A549 (cell line): ENCODE measurements at regions not wholly inside any gene's neighbourhood (a gene's known extent, or its start where the extent isn't known, plus 50 kb on each side); places are given as distances from the start of the nearest gene placed in this dataset.
"Not testable (repeated sequence)": the region's sequence is repeated elsewhere in the genome, so short reads cannot be mapped to it uniquely, and the experiment has no call there.

ENCODE experiments used
- ATAC-seq, 2 experiments: fragments of 200-7000 bp in 1 of 2; fragments of >200 bp in 1 of 2; cut with Nextera tagmentation in 1 of 2; cut with Tn5 transposase in 1 of 2; 3 replicates each; pipeline versions ENCODE4 v1.8.0 to v1.9.1; 2018 to 2020; ENCODE audit warnings: mild to moderate bottlenecking in 1 of 2, moderate library complexity in 1 of 2
- CTCF ChIA-PET: fragments of 300-600 bp; sonication (Branson Sonifier 250); formaldehyde crosslinking; extraction: SDS; loops from one replicate; lab custom pipeline; 2021; ENCODE audit warnings: antibody characterized with exemption, inconsistent platforms; lab: Yijun Ruan, JAX
- POLR2A ChIA-PET: fragments of 350-600 bp; formaldehyde crosslinking; extraction: SDS; loops from one replicate; lab custom pipeline; 2021; ENCODE audit warnings: antibody characterized with exemption, inconsistent platforms; lab: Yijun Ruan, JAX
- DNase-seq, 2 experiments: peaks; one replicate each; pipeline versions ENCODE4 v3.0.0 to v3.0.0-alpha.2; 2011 to 2016; ENCODE audit warnings: low read depth in 1 of 2, low spot score in 1 of 2
- FAIRE-seq: peaks from 2 replicates; lab custom pipeline; 2011; peaks lifted over from hg19 to GRCh38; lab: Jason Lieb, UNC
- H3K27ac ChIP-seq, 2 experiments: fragments of >200 bp; sonication (Bioruptor Twin); formaldehyde crosslinking; 3 replicates each; pipeline ENCODE4 v1.5.1; 2016 to 2017
- H3K4me1 ChIP-seq: fragments of >200 bp; sonication (Bioruptor Twin); formaldehyde crosslinking; 3 replicates; pipeline ENCODE4 v1.6.1; 2016
- H3K4me2 ChIP-seq: fragments of >200 bp; sonication (Bioruptor Twin); formaldehyde crosslinking; 3 replicates; pipeline ENCODE4 v1.6.1; 2016
- H3K4me3 ChIP-seq: fragments of >200 bp; sonication (Bioruptor Twin); formaldehyde crosslinking; 3 replicates; pipeline ENCODE4 v1.5.1; 2016
- H3K9me3 ChIP-seq: fragments of >200 bp; sonication (Bioruptor Twin); formaldehyde crosslinking; 3 replicates; pipeline ENCODE4 v1.6.1; 2016
- CTCF ChIP-seq: fragments of >200 bp; sonication (Bioruptor Twin); formaldehyde crosslinking; IDR thresholded peaks from 3 replicates; pipeline ENCODE4 v1.5.1; 2016
- RAD21 ChIP-seq, 2 experiments: fragments of >200 bp in 1 of 2; sonication (Bioruptor Twin) in 1 of 2; formaldehyde crosslinking in 1 of 2; IDR thresholded peaks in 1 of 2; conservative IDR thresholded peaks in 1 of 2; 2 replicates in 1 of 2; 3 replicates in 1 of 2; pipeline ENCODE4 v1.6.1; 2012 to 2018; ENCODE audit warnings: inconsistent platforms in 1 of 2
- SMC3 ChIP-seq: fragments of >200 bp; sonication (Bioruptor Twin); formaldehyde crosslinking; IDR thresholded peaks from 3 replicates; pipeline ENCODE4 v1.6.1; 2018; ENCODE audit warnings: inconsistent platforms
- WGBS: methylation state at CpG from one replicate; pipeline ENCODE4 v1.1.6; 2017; ENCODE audit errors: missing lambda C conversion rate; 5-methylcytosine and 5-hydroxymethylcytosine counted together

GRCh38 chr7:128592209-128592608 is 79.9 kb upstream of the GARIN1A start:
- H3K27ac ChIP-seq, POLR2A ChIA-PET, DNase-seq, ATAC-seq, H3K9me3 ChIP-seq, FAIRE-seq, H3K4me3 ChIP-seq, CTCF ChIA-PET, H3K4me1 ChIP-seq, H3K4me2 ChIP-seq: not testable (repeated sequence)
- 91% methylated on average over 2 of the region's 3 CpGs for WGBS

GRCh38 chr7:128594061-128594460 is 78.0 kb upstream of the GARIN1A start:
- ATAC-seq, H3K4me2 ChIP-seq, DNase-seq, H3K9me3 ChIP-seq, H3K4me3 ChIP-seq, H3K27ac ChIP-seq, H3K4me1 ChIP-seq, FAIRE-seq, CTCF ChIA-PET, POLR2A ChIA-PET: not testable (repeated sequence)
- WGBS, result 91% methylated on average over 6 of the region's 6 CpGs

- POLR2A ChIA-PET, DNase-seq, FAIRE-seq, H3K4me1 ChIP-seq, H3K9me3 ChIP-seq, H3K4me3 ChIP-seq, H3K27ac ChIP-seq, ATAC-seq, H3K4me2 ChIP-seq, CTCF ChIA-PET: not testable (repeated sequence)
- 85% methylated on average over 8 of the region's 8 CpGs for WGBS
Observed at GRCh38 chr7:128596336-128597128, 75.6 kb upstream of the GARIN1A start.

GRCh38 chr7:128598946-128599345 is 73.1 kb upstream of the GARIN1A start:
- H3K27ac ChIP-seq, H3K9me3 ChIP-seq, H3K4me1 ChIP-seq, FAIRE-seq, H3K4me3 ChIP-seq, POLR2A ChIA-PET, H3K4me2 ChIP-seq, DNase-seq, CTCF ChIA-PET, ATAC-seq: not testable (repeated sequence)
- WGBS, result 92% methylated on average over 5 of the region's 5 CpGs

GRCh38 chr7:128608678-128609421 is 63.2 kb upstream of the GARIN1A start:
- peak; percentile 99 for FAIRE-seq
- H3K27ac ChIP-seq, result peak overlapping the region; percentile 53 to 76; a peak in 4 of 6 replicates
- TF ChIP-seq SMC3 (peak; percentile 36; the same call in 1 of the 3 replicates), RAD21 (conservative IDR thresholded peaks at IDR 0.05 in 1 of 2, IDR thresholded peaks at IDR 0.05 in 1 of 2) (peak; percentile 28 to 37; a peak in 2 of 5 replicates), CTCF (peak; percentile 57)
- peak; percentile 1 to 36 for DNase-seq
- H3K4me3 ChIP-seq, result peak overlapping the region; percentile 39; the same call in 2 of the 3 replicates
- POLR2A ChIA-PET, H3K4me1 ChIP-seq, H3K9me3 ChIP-seq: not testable (repeated sequence)
- peak; percentile 97 to 99 for ATAC-seq
- H3K4me2 ChIP-seq, result peak overlapping the region; percentile 95
- CTCF ChIA-PET, result interaction anchor here (0.6 to 3.1 kb wide), 5 partner anchors 197 to 483 kb away, joined by 3 to 23 read pairs (median 4); no protein-coding TSS in a partner anchor
- WGBS, result 2% methylated on average over 6 of the region's 6 CpGs

- ATAC-seq, H3K4me2 ChIP-seq, H3K4me1 ChIP-seq, H3K9me3 ChIP-seq, CTCF ChIA-PET, DNase-seq, POLR2A ChIA-PET, H3K27ac ChIP-seq, FAIRE-seq, H3K4me3 ChIP-seq: not testable (repeated sequence)
- 94% methylated on average over 3 of the region's 3 CpGs for WGBS
Observed at GRCh38 chr7:128613366-128613765, 58.7 kb upstream of the GARIN1A start.

- H3K4me1 ChIP-seq, ATAC-seq, FAIRE-seq, H3K27ac ChIP-seq, H3K4me3 ChIP-seq, H3K9me3 ChIP-seq, DNase-seq, H3K4me2 ChIP-seq: not testable (repeated sequence)
- WGBS, result 72% methylated on average over 2 of the region's 2 CpGs
- ChIA-PET CTCF (interaction anchor here (2.0 kb wide), 1 partner anchor 265 kb away, joined by 6 read pairs; no protein-coding TSS in a partner anchor), POLR2A (interaction anchor here (0.6 kb wide), 1 partner anchor 37 kb away, joined by 3 read pairs; no protein-coding TSS in a partner anchor)
Observed at GRCh38 chr7:128614812-128615211, 57.3 kb upstream of the GARIN1A start.

- H3K27ac ChIP-seq, POLR2A ChIA-PET, DNase-seq, H3K4me2 ChIP-seq, H3K4me3 ChIP-seq, H3K4me1 ChIP-seq, ATAC-seq, H3K9me3 ChIP-seq, FAIRE-seq: not testable (repeated sequence)
- WGBS, result 97% methylated on average over 4 of the region's 4 CpGs
- CTCF ChIA-PET, result interaction anchor here (0.6 kb wide), 1 partner anchor 62 kb away, joined by 3 read pairs; no protein-coding TSS in a partner anchor
Observed at GRCh38 chr7:128616799-128617198, 55.3 kb upstream of the GARIN1A start.
